Adrenal gland (tissue), 9 donors: ENCODE measurements at regions not wholly inside any gene's neighbourhood (a gene's known extent, or its start where the extent isn't known, plus 50 kb on each side); places are given as distances from the start of the nearest gene placed in this dataset.

Experiments used
- DNase-seq, 7 donors: peaks; one replicate each; pipeline ENCODE4 v3.0.0-alpha.2; 2019 to 2020
- H3K27ac ChIP-seq, 5 donors: fragments of 200-600 bp; sonication (generic) in 4 of 5; 1 replicate in 3 of 5; 2 replicates in 2 of 5; pipeline versions ENCODE4 v1.5.1 to v1.8.0; 2016 to 2020; ENCODE audit warnings: mild to moderate bottlenecking in 1 of 5
- H3K27me3 ChIP-seq: fragments of 200-600 bp; 2 replicates; pipeline ENCODE4 v1.8.0; 2021
- H3K36me3 ChIP-seq, 2 donors: fragments of 200-600 bp; replicated peaks in 1 of 2; 1 replicate in 1 of 2; 2 replicates in 1 of 2; pipeline versions ENCODE4 v1.5.1 to v1.8.0; 2018 to 2022
- H3K4me1 ChIP-seq, 2 donors: fragments of 200-600 bp; replicated peaks in 1 of 2; 1 replicate in 1 of 2; 2 replicates in 1 of 2; pipeline versions ENCODE4 v1.5.1 to v1.8.0; 2018 to 2021
- H3K4me3 ChIP-seq, 4 donors: fragments of 200-600 bp; sonication (generic) in 3 of 4; one replicate each; pipeline ENCODE4 v1.5.1; 2016 to 2018
- H3K9me3 ChIP-seq, 3 donors: fragments of 200-600 bp; sonication (generic) in 1 of 3; replicated peaks in 1 of 3; 1 replicate in 2 of 3; 2 replicates in 1 of 3; pipeline versions ENCODE4 v1.5.1 to v1.8.0; 2016 to 2021
- CTCF ChIP-seq, 6 experiments: fragments of 450-650 bp in 4 of 6; fragments of 200-600 bp in 2 of 6; sonication (generic) in 1 of 6; IDR thresholded peaks; 1 replicate in 5 of 6; 2 replicates in 1 of 6; pipeline versions ENCODE4 v1.5.1 to v1.8.0; 2016 to 2021; ENCODE audit warnings: antibody characterized with exemption in 6 of 6, mild to moderate bottlenecking in 2 of 6, moderate library complexity in 1 of 6
- POLR2A ChIP-seq, 2 donors: fragments of 450-650 bp; IDR thresholded peaks; one replicate each; pipeline ENCODE4 v1.6.1; 2017; ENCODE audit warnings: antibody characterized with exemption in 2 of 2, mild to moderate bottlenecking in 2 of 2, moderate library complexity in 1 of 2
- WGBS, 4 donors: extraction: QIAGEN DNeasy Blood & Tissue Kit in 2 of 4; methylation state at CpG; one replicate each; pipeline versions ENCODE4 v1.1.5 to v1.1.7; 2013 to 2017; 5-methylcytosine and 5-hydroxymethylcytosine counted together
- intact Hi-C, 2 donors: fragments of 100-400 bp; cut with DNase I; formaldehyde crosslinking; loops; one replicate each; pipeline versions ENCODE4 v1.14.1 to v1.15.0; 2022 to 2023
- donor health status: healthy with polysubstance abuse.
- donor health status: Bipolar disorder and iron deficiency.
- donor health status: DM: yes; HTN: yes; CAD: no.
- donor health status: DM: no; HTN: no; CAD: no.
- donor health status: DM: no; HTN: no; CAD: no.

- DNase-seq = no peak
- Histone ChIP-seq H3K27me3 (no peaks in the 10 kb centered on the region), H3K4me1 (no peaks in the 10 kb centered on the region), H3K4me3 (no peak overlapping the region), H3K27ac (no peak overlapping the region), H3K36me3 (no peaks in the 10 kb centered on the region), H3K9me3 (no peaks in the 10 kb centered on the region)
- intact Hi-C loops = no loop called here
- TF ChIP-seq POLR2A (IDR thresholded peaks at IDR 0.05) = no peak
- no peak for TF ChIP-seq CTCF (IDR thresholded peaks at IDR 0.05)
Measured at GRCh38 chr14:37663498-37663897, 68.1 kb downstream of the TTC6 start.

- Histone ChIP-seq H3K27ac (no peak overlapping the region), H3K4me3 (no peak overlapping the region), H3K36me3 (no peaks in the 10 kb centered on the region), H3K27me3 (no peaks in the 10 kb centered on the region), H3K4me1 (no peaks in the 10 kb centered on the region), H3K9me3 (no peaks in the 10 kb centered on the region)
- 62 to 84% (median 82%) methylated on average over 4 of the region's 4 CpGs for WGBS, 4 donors
- TF ChIP-seq CTCF (IDR thresholded peaks at IDR 0.05) (no peak), POLR2A (IDR thresholded peaks at IDR 0.05) (no peak)
- intact Hi-C loops = no loop called here
- DNase-seq = no peak
Measured at GRCh38 chr14:37665479-37665878, 70.0 kb downstream of the TTC6 start.

GRCh38 chr14:37665951-37666350 lies 70.5 kb downstream of the TTC6 start:
- Histone ChIP-seq H3K4me1 (no peaks in the 10 kb centered on the region), H3K4me3 (no peak overlapping the region), H3K36me3 (no peaks in the 10 kb centered on the region), H3K27me3 (no peaks in the 10 kb centered on the region), H3K9me3 (no peaks in the 10 kb centered on the region), H3K27ac (no peak overlapping the region)
- WGBS, 4 donors = 68 to 86% (median 80%) methylated on average over 1 of the region's 1 CpG
- DNase-seq = no peak
- no peak for TF ChIP-seq CTCF (IDR thresholded peaks at IDR 0.05)
- no peak for TF ChIP-seq POLR2A (IDR thresholded peaks at IDR 0.05)
- intact Hi-C loops = no loop called here

- 63 to 68% (median 64%) methylated on average over 1 of the region's 1 CpG for WGBS, 4 donors
- TF ChIP-seq POLR2A (IDR thresholded peaks at IDR 0.05) (no peak), CTCF (IDR thresholded peaks at IDR 0.05) (no peak)
- DNase-seq = no peak
- Histone ChIP-seq H3K27me3 (no peaks in the 10 kb centered on the region), H3K36me3 (no peaks in the 10 kb centered on the region), H3K9me3 (no peaks in the 10 kb centered on the region), H3K4me1 (no peaks in the 10 kb centered on the region), H3K27ac (no peak overlapping the region), H3K4me3 (no peak overlapping the region)
- intact Hi-C loops = no loop called here
Measured at GRCh38 chr14:37668646-37669045, 73.2 kb downstream of the TTC6 start.
